BE2C (cell line): ENCODE measurements at regions not wholly inside any gene's neighbourhood (a gene's known extent, or its start where the extent isn't known, plus 50 kb on each side); places are given as distances from the start of the nearest gene placed in this dataset.

Experiments used
- DNase-seq: peaks from one replicate; pipeline ENCODE4 v3.0.0-alpha.2; 2020
- H3K27me3 ChIP-seq: fragments of 250-450 bp; sonication (Bioruptor Pico); 2 replicates; pipeline ENCODE4 v1.5.1; 2020; ENCODE audit warnings: mild to moderate bottlenecking
- H3K36me3 ChIP-seq: fragments of 250-450 bp; sonication (Bioruptor Pico); 2 replicates; pipeline ENCODE4 v1.5.1; 2020; ENCODE audit warnings: mild to moderate bottlenecking
- H3K4me1 ChIP-seq: fragments of 250-450 bp; sonication (Bioruptor Pico); 2 replicates; pipeline ENCODE4 v1.5.1; 2020
- H3K4me3 ChIP-seq: 2 replicates; pipeline ENCODE4 v1.5.1; 2011; ENCODE audit warnings: low read depth, low read length
- H3K9me3 ChIP-seq: fragments of 250-450 bp; sonication (Bioruptor Pico); 2 replicates; pipeline ENCODE4 v1.5.1; 2020
- TF ChIP-seq, protein P1 (sequence below): IDR thresholded peaks from 2 replicates; pipeline ENCODE4 v1.5.1; 2012; ENCODE audit warnings: mild to moderate bottlenecking, low read depth, low read length

DNA sequence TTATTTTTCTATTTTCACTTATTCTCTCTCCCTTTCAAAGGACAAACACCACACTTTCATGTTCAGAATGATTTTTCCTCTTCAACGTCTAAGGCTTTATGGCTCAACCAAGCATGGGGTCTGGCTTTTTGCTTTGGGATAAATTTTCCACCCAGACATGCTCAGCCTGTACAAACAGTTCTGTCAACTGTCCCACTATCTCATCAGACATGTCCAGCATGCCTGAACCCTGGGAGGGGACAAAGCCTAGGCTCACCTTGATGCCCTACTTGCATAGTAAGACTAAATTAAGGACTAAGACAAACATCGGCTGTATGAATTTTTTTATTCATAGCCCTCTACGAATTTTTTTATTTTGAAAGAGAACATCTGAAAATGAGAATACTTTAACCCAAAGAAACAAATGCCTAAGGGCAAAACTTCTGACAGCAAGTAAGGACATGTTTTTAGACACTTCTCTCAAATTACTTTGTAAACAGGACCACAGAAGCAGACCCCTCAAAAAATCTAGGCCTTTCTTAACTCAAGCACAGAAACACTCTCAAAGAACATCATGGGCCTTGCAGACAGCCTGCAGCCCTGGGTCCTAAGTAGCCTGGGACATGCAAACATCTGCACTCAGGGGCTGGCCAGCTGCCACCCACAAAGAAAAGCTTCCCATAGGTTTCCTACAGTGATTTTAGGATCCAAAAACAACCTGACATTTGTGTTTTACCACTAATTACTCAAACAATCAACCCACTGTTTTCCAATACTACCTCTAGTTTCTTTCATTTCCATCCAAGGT lies 72.3 kb upstream of the PALMD start:
- H3K4me1 ChIP-seq, result peaks cover 3% of the 10 kb centered on the region; the same call in 1 of the 2 replicates
- H3K4me3 ChIP-seq, result no peak overlapping the region
- no peaks in the 10 kb centered on the region for H3K36me3 ChIP-seq
- H3K9me3 ChIP-seq, result no peaks in the 10 kb centered on the region
- no peak for DNase-seq
- no peaks in the 10 kb centered on the region for H3K27me3 ChIP-seq
- TF ChIP-seq, protein P1, sequence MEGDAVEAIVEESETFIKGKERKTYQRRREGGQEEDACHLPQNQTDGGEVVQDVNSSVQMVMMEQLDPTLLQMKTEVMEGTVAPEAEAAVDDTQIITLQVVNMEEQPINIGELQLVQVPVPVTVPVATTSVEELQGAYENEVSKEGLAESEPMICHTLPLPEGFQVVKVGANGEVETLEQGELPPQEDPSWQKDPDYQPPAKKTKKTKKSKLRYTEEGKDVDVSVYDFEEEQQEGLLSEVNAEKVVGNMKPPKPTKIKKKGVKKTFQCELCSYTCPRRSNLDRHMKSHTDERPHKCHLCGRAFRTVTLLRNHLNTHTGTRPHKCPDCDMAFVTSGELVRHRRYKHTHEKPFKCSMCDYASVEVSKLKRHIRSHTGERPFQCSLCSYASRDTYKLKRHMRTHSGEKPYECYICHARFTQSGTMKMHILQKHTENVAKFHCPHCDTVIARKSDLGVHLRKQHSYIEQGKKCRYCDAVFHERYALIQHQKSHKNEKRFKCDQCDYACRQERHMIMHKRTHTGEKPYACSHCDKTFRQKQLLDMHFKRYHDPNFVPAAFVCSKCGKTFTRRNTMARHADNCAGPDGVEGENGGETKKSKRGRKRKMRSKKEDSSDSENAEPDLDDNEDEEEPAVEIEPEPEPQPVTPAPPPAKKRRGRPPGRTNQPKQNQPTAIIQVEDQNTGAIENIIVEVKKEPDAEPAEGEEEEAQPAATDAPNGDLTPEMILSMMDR, result no peak

DNA sequence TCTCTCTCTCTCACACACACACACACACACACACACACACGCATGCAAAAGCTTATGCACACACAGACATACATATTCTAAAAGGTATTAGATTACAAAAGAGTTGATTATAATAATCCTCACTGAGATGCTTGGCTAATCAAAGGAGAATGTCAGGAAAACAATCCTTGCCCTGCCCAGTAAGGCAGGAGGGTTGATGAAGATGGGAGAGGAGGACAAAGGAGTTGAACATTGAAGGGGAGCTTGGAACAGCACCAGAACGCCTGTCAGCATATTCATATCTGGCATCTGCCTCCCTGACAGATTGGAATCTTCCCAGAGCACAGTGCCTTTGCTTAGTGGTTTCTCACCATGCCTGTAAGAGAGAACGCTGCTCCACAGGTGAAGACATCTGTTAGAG lies 68.6 kb upstream of the PALMD start:
- TF ChIP-seq, protein P1, result no peak
- H3K27me3 ChIP-seq, result no peaks in the 10 kb centered on the region
- H3K4me1 ChIP-seq, result peaks cover 3% of the 10 kb centered on the region; the same call in 1 of the 2 replicates
- no peaks in the 10 kb centered on the region for H3K36me3 ChIP-seq
- no peaks in the 10 kb centered on the region for H3K9me3 ChIP-seq
- H3K4me3 ChIP-seq, result no peak overlapping the region
- DNase-seq, result peak; percentile 10

DNA sequence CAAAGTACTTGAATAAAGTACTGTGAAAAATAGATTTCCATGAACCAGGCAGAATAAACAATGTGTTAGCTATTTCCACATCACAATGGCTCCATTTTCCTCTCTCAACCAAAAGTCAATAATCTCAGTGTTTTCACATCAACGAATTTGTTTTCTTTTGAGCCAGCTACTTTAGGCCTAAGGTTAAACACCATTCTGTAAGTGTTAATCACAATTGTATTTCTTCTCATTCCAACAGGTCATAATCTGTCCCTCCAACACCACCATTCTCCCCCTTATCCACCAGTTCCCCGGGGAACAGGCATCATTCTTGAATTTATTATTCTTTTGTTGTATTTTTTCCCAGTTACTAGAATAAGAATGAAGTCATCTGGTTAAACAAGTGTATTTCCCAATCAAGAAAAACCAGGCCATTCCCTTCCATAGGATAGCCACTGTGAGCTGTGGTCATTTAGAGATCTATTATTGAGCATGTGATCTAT lies 66.2 kb upstream of the PALMD start:
- Histone ChIP-seq H3K4me1 (peaks cover 3% of the 10 kb centered on the region; the same call in 1 of the 2 replicates), H3K9me3 (no peaks in the 10 kb centered on the region), H3K36me3 (no peaks in the 10 kb centered on the region), H3K4me3 (no peak overlapping the region), H3K27me3 (no peaks in the 10 kb centered on the region)
- DNase-seq, result no peak
- TF ChIP-seq, protein P1, result no peak

DNA sequence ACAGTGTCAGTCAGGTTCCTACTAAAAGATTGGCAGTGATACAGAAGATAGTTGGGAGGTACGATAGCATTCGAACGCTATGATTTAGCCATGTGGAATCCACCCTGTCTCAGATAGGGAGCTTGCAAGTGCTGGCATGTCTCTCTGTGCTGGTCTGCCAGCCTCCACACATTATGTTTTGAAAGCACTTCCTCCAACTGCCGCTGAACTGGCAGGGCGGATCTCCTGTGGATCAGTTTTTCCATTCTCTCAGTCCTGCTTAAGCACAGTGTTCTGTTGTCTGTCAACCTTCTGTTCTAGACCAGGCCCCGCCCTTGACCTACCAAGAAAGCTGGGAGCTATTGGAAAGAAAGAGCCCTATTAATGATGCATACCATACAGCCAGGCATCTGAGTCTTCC lies 65.5 kb upstream of the PALMD start:
- Histone ChIP-seq H3K4me3 (no peak overlapping the region), H3K9me3 (no peaks in the 10 kb centered on the region), H3K36me3 (no peaks in the 10 kb centered on the region), H3K4me1 (peaks cover 3% of the 10 kb centered on the region; the same call in 1 of the 2 replicates), H3K27me3 (no peaks in the 10 kb centered on the region)
- TF ChIP-seq, protein P1, result no peak
- DNase-seq, result no peak

DNA sequence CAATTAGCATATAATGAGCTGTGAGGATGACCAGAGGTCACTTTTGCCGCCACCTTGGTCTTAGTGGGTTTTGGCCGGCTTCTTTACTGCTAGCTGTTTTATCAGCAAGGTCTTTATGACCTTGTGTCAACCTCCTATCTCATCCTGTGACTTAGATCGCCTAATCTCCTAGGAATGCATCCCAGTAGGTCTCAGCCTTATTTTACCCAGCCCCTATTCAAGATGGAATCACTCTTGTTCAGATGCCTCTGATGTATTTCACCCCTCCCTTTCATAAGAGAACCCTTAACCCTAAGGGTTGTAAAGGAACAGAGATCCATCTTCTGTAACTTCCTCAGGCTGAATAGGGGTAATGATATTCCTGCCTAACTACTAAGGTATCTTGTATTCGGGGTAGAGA lies 58.9 kb upstream of the PALMD start:
- Histone ChIP-seq H3K27me3 (no peaks in the 10 kb centered on the region), H3K36me3 (no peaks in the 10 kb centered on the region), H3K4me3 (no peak overlapping the region), H3K4me1 (peaks cover 4% of the 10 kb centered on the region; the same call in 1 of the 2 replicates), H3K9me3 (no peaks in the 10 kb centered on the region; the same call in 1 of the 2 replicates)
- TF ChIP-seq, protein P1, result no peak
- DNase-seq, result no peak

DNA sequence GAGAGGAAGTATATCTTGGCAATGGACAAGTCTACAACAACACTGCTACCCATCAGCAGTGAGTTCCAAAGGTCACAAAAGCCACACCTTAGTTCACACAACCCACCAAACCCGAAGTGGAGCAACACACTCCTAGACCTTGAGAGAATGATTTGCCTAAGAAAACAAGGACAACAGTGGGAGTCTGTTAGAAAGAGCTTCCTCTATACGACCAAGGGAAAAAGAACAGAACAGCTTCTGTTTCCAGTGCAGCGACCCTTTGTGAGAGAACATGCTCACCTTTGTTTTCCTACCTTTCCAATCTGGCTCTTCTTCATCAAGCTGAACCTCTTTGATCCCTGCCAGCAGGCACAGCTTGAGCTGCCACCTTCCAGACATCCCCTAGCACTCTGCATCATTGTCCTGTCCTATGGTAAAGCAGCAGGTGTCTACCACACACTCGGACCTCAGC lies 56.7 kb upstream of the PALMD start:
- H3K27me3 ChIP-seq, result no peaks in the 10 kb centered on the region
- peaks cover 4% of the 10 kb centered on the region; the same call in 1 of the 2 replicates for H3K4me1 ChIP-seq
- no peaks in the 10 kb centered on the region; the same call in 1 of the 2 replicates for H3K9me3 ChIP-seq
- TF ChIP-seq, protein P1, result no peak
- H3K4me3 ChIP-seq, result no peak overlapping the region
- no peak for DNase-seq
- H3K36me3 ChIP-seq, result no peaks in the 10 kb centered on the region
